Tibial nerve (tissue), 4 donors: ENCODE measurements at regions not wholly inside any gene's neighbourhood (a gene's known extent, or its start where the extent isn't known, plus 50 kb on each side); places are given as distances from the start of the nearest gene placed in this dataset.

Source experiments
- EP300 ChIP-seq, 2 donors: sonication (generic); formaldehyde crosslinking; IDR thresholded peaks; one replicate each; pipeline ENCODE4 v1.6.1; 2017; ENCODE audit warnings: antibody characterized with exemption in 2 of 2, mild to moderate bottlenecking in 1 of 2
- POLR2A ChIP-seq, 2 donors: fragments of 450-650 bp; IDR thresholded peaks; one replicate each; pipeline ENCODE4 v1.6.1; 2017; ENCODE audit warnings: antibody characterized with exemption in 2 of 2, mild to moderate bottlenecking in 2 of 2, moderate library complexity in 2 of 2
- TF ChIP-seq, protein P1 (sequence below), 5 experiments: fragments of 200-600 bp in 3 of 5; fragments of 450-650 bp in 2 of 5; sonication (generic) in 3 of 5; IDR thresholded peaks; one replicate each; pipeline ENCODE4 v1.5.1; 2016 to 2019; ENCODE audit warnings: antibody characterized with exemption in 5 of 5, mild to moderate bottlenecking in 3 of 5, moderate library complexity in 2 of 5

GRCh38 chr10:25076506-25077177 is 60.2 kb downstream of the THNSL1 start:
- no peak for TF ChIP-seq EP300 (IDR thresholded peaks at IDR 0.05)
- TF ChIP-seq, protein P1, sequence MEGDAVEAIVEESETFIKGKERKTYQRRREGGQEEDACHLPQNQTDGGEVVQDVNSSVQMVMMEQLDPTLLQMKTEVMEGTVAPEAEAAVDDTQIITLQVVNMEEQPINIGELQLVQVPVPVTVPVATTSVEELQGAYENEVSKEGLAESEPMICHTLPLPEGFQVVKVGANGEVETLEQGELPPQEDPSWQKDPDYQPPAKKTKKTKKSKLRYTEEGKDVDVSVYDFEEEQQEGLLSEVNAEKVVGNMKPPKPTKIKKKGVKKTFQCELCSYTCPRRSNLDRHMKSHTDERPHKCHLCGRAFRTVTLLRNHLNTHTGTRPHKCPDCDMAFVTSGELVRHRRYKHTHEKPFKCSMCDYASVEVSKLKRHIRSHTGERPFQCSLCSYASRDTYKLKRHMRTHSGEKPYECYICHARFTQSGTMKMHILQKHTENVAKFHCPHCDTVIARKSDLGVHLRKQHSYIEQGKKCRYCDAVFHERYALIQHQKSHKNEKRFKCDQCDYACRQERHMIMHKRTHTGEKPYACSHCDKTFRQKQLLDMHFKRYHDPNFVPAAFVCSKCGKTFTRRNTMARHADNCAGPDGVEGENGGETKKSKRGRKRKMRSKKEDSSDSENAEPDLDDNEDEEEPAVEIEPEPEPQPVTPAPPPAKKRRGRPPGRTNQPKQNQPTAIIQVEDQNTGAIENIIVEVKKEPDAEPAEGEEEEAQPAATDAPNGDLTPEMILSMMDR (IDR thresholded peaks at IDR 0.05): no peak
- TF ChIP-seq POLR2A (IDR thresholded peaks at IDR 0.05): no peak
